ENCODE measurements at regions not wholly inside any gene's neighbourhood (a gene's known extent, or its start where the extent isn't known, plus 50 kb on each side); places are given as distances from the start of the nearest gene placed in this dataset.

DNA sequence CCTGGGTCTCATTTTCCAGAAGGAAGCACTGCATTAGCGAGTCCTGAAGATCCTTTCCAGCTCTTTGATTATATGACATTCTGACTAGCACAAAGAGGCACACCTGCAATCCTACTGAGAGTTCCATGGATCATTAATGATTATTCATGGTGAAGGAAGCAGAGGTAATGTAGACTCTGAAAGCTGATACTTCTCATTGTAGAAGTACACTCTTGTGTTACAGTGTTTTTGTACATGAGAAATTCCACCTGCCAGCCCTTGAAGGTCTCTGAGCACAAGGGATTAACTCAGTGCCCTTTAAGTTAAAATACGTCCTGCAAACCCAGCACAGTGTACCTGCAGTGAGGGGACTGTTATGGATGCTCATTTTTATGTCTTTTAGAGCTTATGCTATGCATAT, 558.8 kb upstream of the FBXO33 start:
- Histone ChIP-seq H3K4me1 (ENCODE audit: control insufficient read depth, insufficient read depth, low read length) (no peaks in the 10 kb centered on the region), H3K4me3 (ENCODE audit: low read depth, low read length) (no peak overlapping the region), H3K27ac (ENCODE audit: low read depth, low read length) (no peak overlapping the region), H3K9ac (ENCODE audit: low read depth, low read length) (no peak overlapping the region), H3K27me3 (ENCODE audit: control insufficient read depth, insufficient read depth, low read length) (no peaks in the 10 kb centered on the region), H3K36me3 (ENCODE audit: control insufficient read depth, insufficient read depth, low read length) (no peaks in the 10 kb centered on the region), H3K9me3 (ENCODE audit: control insufficient read depth, insufficient read depth, low read length) (no peaks in the 10 kb centered on the region)

GRCh38 chr14:39988939-39989338, 556.7 kb upstream of the FBXO33 start:
- no peak overlapping the region for H3K4me3 ChIP-seq (ENCODE audit: low read depth, low read length)
- H3K27me3 ChIP-seq (ENCODE audit: control insufficient read depth, insufficient read depth, low read length) = no peaks in the 10 kb centered on the region
- no peaks in the 10 kb centered on the region for H3K36me3 ChIP-seq (ENCODE audit: control insufficient read depth, insufficient read depth, low read length)
- no peak overlapping the region for H3K27ac ChIP-seq (ENCODE audit: low read depth, low read length)
- no peak overlapping the region for H3K9ac ChIP-seq (ENCODE audit: low read depth, low read length)
- H3K4me1 ChIP-seq (ENCODE audit: control insufficient read depth, insufficient read depth, low read length) = no peaks in the 10 kb centered on the region
- no peaks in the 10 kb centered on the region for H3K9me3 ChIP-seq (ENCODE audit: control insufficient read depth, insufficient read depth, low read length)

GRCh38 chr14:39984323-39984722, 552.1 kb upstream of the FBXO33 start:
- Histone ChIP-seq H3K9ac (ENCODE audit: low read depth, low read length) (no peak overlapping the region), H3K4me3 (ENCODE audit: low read depth, low read length) (no peak overlapping the region), H3K36me3 (ENCODE audit: control insufficient read depth, insufficient read depth, low read length) (no peaks in the 10 kb centered on the region), H3K27ac (ENCODE audit: low read depth, low read length) (no peak overlapping the region), H3K27me3 (ENCODE audit: control insufficient read depth, insufficient read depth, low read length) (no peaks in the 10 kb centered on the region), H3K4me1 (ENCODE audit: control insufficient read depth, insufficient read depth, low read length) (no peaks in the 10 kb centered on the region), H3K9me3 (ENCODE audit: control insufficient read depth, insufficient read depth, low read length) (no peaks in the 10 kb centered on the region)

DNA sequence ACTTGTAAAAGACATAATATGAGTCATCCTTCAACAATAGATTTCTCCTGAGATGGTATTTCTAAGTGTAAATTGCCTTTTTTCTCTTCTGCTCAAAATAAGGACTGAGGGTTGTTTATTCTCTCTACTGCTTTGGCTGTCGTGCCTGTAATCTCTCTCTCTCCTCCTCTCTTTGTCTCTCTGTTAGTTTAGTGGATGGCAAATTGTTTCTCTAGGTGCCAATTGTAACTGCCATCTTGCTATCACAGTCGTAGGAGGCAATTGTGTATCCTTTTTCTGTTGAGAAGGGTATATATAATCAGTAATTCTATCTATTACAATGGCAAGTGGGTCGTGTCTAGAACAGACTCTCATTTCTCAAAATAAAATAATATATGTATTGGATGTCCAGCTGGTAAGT, 545.0 kb upstream of the FBXO33 start:
- no peak overlapping the region for H3K9ac ChIP-seq (ENCODE audit: low read depth, low read length)
- H3K27ac ChIP-seq (ENCODE audit: low read depth, low read length) = no peak overlapping the region
- peaks cover 8% of the 10 kb centered on the region; the same call in 1 of the 2 replicates for H3K4me1 ChIP-seq (ENCODE audit: control insufficient read depth, insufficient read depth, low read length)

DNA sequence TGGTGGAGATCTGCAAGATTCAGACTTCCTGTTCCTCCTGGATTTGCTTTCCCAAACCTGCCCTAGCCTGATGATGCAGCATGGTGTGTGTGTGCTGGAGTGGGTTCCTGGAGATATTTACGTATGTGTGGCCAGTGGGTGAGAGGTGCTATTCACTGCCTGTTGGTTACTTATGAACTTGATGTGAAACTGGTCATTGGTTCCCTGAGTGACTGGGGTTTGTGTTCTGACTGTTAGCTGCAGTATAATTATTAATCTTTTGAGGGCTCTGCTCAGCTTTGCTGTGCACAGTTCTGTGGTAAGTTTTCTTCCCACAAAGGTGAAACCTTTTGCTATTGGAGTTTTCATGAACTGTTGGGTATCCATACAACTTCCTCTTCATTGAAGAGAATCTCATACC, 541.8 kb upstream of the FBXO33 start:
- Histone ChIP-seq H3K4me3 (ENCODE audit: low read depth, low read length) (no peak overlapping the region), H3K9me3 (ENCODE audit: control insufficient read depth, insufficient read depth, low read length) (no peaks in the 10 kb centered on the region), H3K9ac (ENCODE audit: low read depth, low read length) (no peak overlapping the region), H3K27ac (ENCODE audit: low read depth, low read length) (no peak overlapping the region), H3K4me1 (ENCODE audit: control insufficient read depth, insufficient read depth, low read length) (peaks cover 9% of the 10 kb centered on the region; the same call in 1 of the 2 replicates), H3K36me3 (ENCODE audit: control insufficient read depth, insufficient read depth, low read length) (no peaks in the 10 kb centered on the region), H3K27me3 (ENCODE audit: control insufficient read depth, insufficient read depth, low read length) (no peaks in the 10 kb centered on the region)

More for the DNA sequence above, 545.0 kb upstream of the FBXO33 start:
- no peaks in the 10 kb centered on the region for H3K9me3 ChIP-seq (ENCODE audit: control insufficient read depth, insufficient read depth, low read length)
- H3K27me3 ChIP-seq (ENCODE audit: control insufficient read depth, insufficient read depth, low read length) = no peaks in the 10 kb centered on the region
- no peaks in the 10 kb centered on the region for H3K36me3 ChIP-seq (ENCODE audit: control insufficient read depth, insufficient read depth, low read length)
- no peak overlapping the region for H3K4me3 ChIP-seq (ENCODE audit: low read depth, low read length)

- Histone ChIP-seq H3K9ac (ENCODE audit: low read depth, low read length) (no peak overlapping the region), H3K4me1 (ENCODE audit: control insufficient read depth, insufficient read depth, low read length) (peaks cover 9% of the 10 kb centered on the region; the same call in 1 of the 2 replicates), H3K36me3 (ENCODE audit: control insufficient read depth, insufficient read depth, low read length) (no peaks in the 10 kb centered on the region), H3K9me3 (ENCODE audit: control insufficient read depth, insufficient read depth, low read length) (no peaks in the 10 kb centered on the region), H3K27ac (ENCODE audit: low read depth, low read length) (no peak overlapping the region), H3K4me3 (ENCODE audit: low read depth, low read length) (no peak overlapping the region), H3K27me3 (ENCODE audit: control insufficient read depth, insufficient read depth, low read length) (no peaks in the 10 kb centered on the region)
Measured at GRCh38 chr14:39972704-39973103, 540.5 kb upstream of the FBXO33 start.

- Histone ChIP-seq H3K9me3 (ENCODE audit: control insufficient read depth, insufficient read depth, low read length) (no peaks in the 10 kb centered on the region), H3K4me1 (ENCODE audit: control insufficient read depth, insufficient read depth, low read length) (peaks cover 7% of the 10 kb centered on the region; the same call in 1 of the 2 replicates), H3K9ac (ENCODE audit: low read depth, low read length) (no peak overlapping the region), H3K27me3 (ENCODE audit: control insufficient read depth, insufficient read depth, low read length) (no peaks in the 10 kb centered on the region), H3K27ac (ENCODE audit: low read depth, low read length) (no peak overlapping the region), H3K4me3 (ENCODE audit: low read depth, low read length) (no peak overlapping the region), H3K36me3 (ENCODE audit: control insufficient read depth, insufficient read depth, low read length) (no peaks in the 10 kb centered on the region)
Measured at GRCh38 chr14:39967885-39968284, 535.7 kb upstream of the FBXO33 start.

DNA sequence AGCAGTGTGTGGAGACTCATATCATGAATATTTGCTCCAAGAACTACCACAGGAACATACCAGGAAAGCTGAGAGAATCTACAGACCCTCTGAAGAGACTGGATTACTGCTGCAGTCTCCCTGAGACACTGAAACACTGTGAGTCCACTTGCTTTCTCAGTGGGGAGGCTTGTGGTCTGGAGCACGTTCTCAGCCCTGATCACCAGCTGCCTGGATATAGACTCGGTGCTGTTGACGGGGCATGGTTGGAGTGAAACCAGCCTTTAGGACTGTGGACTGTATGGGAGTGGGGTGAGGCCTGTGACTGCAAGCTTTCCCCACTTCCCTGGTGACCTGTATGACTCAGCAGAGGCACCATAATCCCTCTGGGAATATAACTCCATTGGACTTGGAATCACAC, 525.8 kb upstream of the FBXO33 start:
- no peak overlapping the region for H3K4me3 ChIP-seq (ENCODE audit: low read depth, low read length)
- no peaks in the 10 kb centered on the region for H3K36me3 ChIP-seq (ENCODE audit: control insufficient read depth, insufficient read depth, low read length)

DNA sequence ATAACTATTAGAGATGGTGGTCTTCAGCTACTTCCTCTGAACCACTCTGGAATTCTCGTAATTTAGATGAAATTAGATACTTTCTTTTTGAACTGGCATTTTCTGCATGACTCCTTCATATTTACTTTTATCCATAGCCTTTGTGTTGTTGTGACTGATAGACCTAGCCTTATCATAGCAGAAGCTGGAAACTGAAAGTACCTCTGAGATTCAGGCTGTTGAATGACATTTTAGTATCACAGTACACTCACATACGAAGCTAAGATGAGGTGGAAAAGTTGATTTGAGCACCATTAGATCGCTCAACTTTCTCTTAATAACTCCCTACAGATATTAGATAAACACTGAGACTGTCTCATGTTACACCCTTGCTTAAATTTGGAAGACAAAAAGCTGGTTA, 525.1 kb upstream of the FBXO33 start:
- Histone ChIP-seq H3K9me3 (ENCODE audit: control insufficient read depth, insufficient read depth, low read length) (no peaks in the 10 kb centered on the region), H3K36me3 (ENCODE audit: control insufficient read depth, insufficient read depth, low read length) (no peaks in the 10 kb centered on the region), H3K4me1 (ENCODE audit: control insufficient read depth, insufficient read depth, low read length) (no peaks in the 10 kb centered on the region), H3K9ac (ENCODE audit: low read depth, low read length) (no peak overlapping the region), H3K4me3 (ENCODE audit: low read depth, low read length) (no peak overlapping the region), H3K27ac (ENCODE audit: low read depth, low read length) (no peak overlapping the region), H3K27me3 (ENCODE audit: control insufficient read depth, insufficient read depth, low read length) (no peaks in the 10 kb centered on the region)

More for the DNA sequence above, 525.8 kb upstream of the FBXO33 start:
- Histone ChIP-seq H3K4me1 (ENCODE audit: control insufficient read depth, insufficient read depth, low read length) (no peaks in the 10 kb centered on the region), H3K9me3 (ENCODE audit: control insufficient read depth, insufficient read depth, low read length) (no peaks in the 10 kb centered on the region), H3K27me3 (ENCODE audit: control insufficient read depth, insufficient read depth, low read length) (no peaks in the 10 kb centered on the region), H3K27ac (ENCODE audit: low read depth, low read length) (no peak overlapping the region), H3K9ac (ENCODE audit: low read depth, low read length) (no peak overlapping the region)

DNA sequence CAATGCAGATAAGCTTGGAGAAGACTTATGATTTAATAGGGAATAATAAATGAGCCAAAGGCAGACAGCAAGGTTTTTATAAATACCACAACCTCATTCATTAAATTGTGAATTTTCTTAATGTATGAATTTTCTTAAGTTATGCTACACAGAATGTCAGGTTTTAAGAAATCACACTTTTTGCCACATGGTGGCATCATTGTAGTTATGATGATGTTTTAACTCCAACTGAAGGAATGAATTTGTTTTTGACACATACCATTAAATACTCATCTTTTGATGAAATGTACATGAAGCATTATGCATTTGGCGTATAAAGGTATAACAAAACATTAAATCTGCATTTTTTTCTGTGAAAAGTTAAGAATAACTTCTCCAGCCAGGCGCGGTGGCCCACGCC, 524.1 kb upstream of the FBXO33 start:
- no peaks in the 10 kb centered on the region for H3K4me1 ChIP-seq (ENCODE audit: control insufficient read depth, insufficient read depth, low read length)
- no peaks in the 10 kb centered on the region for H3K9me3 ChIP-seq (ENCODE audit: control insufficient read depth, insufficient read depth, low read length)
- no peaks in the 10 kb centered on the region for H3K27me3 ChIP-seq (ENCODE audit: control insufficient read depth, insufficient read depth, low read length)
- no peak overlapping the region for H3K4me3 ChIP-seq (ENCODE audit: low read depth, low read length)
- H3K9ac ChIP-seq (ENCODE audit: low read depth, low read length) = no peak overlapping the region
- no peaks in the 10 kb centered on the region for H3K36me3 ChIP-seq (ENCODE audit: control insufficient read depth, insufficient read depth, low read length)
- no peak overlapping the region for H3K27ac ChIP-seq (ENCODE audit: low read depth, low read length)

GRCh38 chr14:39948235-39948634, 516.0 kb upstream of the FBXO33 start:
- no peaks in the 10 kb centered on the region for H3K4me1 ChIP-seq (ENCODE audit: control insufficient read depth, insufficient read depth, low read length)
- H3K9ac ChIP-seq (ENCODE audit: low read depth, low read length) = no peak overlapping the region
- H3K36me3 ChIP-seq (ENCODE audit: control insufficient read depth, insufficient read depth, low read length) = no peaks in the 10 kb centered on the region
- no peaks in the 10 kb centered on the region for H3K9me3 ChIP-seq (ENCODE audit: control insufficient read depth, insufficient read depth, low read length)
- H3K27me3 ChIP-seq (ENCODE audit: control insufficient read depth, insufficient read depth, low read length) = no peaks in the 10 kb centered on the region
- no peak overlapping the region for H3K27ac ChIP-seq (ENCODE audit: low read depth, low read length)
- H3K4me3 ChIP-seq (ENCODE audit: low read depth, low read length) = no peak overlapping the region

DNA sequence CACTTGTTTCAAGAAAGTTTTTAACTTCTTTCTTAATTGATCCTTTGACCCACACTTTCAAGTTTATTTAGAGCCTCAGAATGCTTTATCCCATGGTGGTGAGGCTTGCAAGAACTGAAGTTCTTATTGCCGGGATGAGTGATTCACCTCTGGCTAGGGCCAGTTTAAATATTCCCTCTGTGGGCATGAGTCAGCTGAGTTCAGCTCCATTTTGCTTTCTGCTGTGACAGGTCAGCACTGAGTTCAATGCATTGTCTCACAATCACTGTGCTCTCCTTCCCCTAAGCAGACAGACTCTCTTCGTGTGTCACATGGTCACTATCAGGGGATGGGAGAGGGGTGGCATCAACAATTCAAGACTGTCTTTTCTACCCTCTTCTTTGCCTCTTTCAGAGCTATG, 514.6 kb upstream of the FBXO33 start:
- Histone ChIP-seq H3K4me1 (ENCODE audit: control insufficient read depth, insufficient read depth, low read length) (no peaks in the 10 kb centered on the region), H3K9ac (ENCODE audit: low read depth, low read length) (no peak overlapping the region), H3K9me3 (ENCODE audit: control insufficient read depth, insufficient read depth, low read length) (no peaks in the 10 kb centered on the region), H3K27me3 (ENCODE audit: control insufficient read depth, insufficient read depth, low read length) (no peaks in the 10 kb centered on the region), H3K36me3 (ENCODE audit: control insufficient read depth, insufficient read depth, low read length) (no peaks in the 10 kb centered on the region), H3K27ac (ENCODE audit: low read depth, low read length) (no peak overlapping the region), H3K4me3 (ENCODE audit: low read depth, low read length) (no peak overlapping the region)

Measured in HUES48 (cell line).